ENCODE measurements at regions not wholly inside any gene's neighbourhood (a gene's known extent, or its start where the extent isn't known, plus 50 kb on each side); places are given as distances from the start of the nearest gene placed in this dataset.

- DNase-seq, result no peak
- in situ Hi-C loops (cut with HindIII; ENCODE audit: low pct_ligation_motif_present, low pct_unique_long_range_greater_than_20kb, low sequenced_read_pairs), result no loop called here
Measured at GRCh38 chr6:104625536-104625935, 234.2 kb downstream of the HACE1 start.

- in situ Hi-C loops (cut with HindIII; ENCODE audit: low pct_ligation_motif_present, low pct_unique_long_range_greater_than_20kb, low sequenced_read_pairs), result no loop called here
- DNase-seq, result no peak
Measured at GRCh38 chr6:104623052-104623690, 236.5 kb downstream of the HACE1 start.

DNA sequence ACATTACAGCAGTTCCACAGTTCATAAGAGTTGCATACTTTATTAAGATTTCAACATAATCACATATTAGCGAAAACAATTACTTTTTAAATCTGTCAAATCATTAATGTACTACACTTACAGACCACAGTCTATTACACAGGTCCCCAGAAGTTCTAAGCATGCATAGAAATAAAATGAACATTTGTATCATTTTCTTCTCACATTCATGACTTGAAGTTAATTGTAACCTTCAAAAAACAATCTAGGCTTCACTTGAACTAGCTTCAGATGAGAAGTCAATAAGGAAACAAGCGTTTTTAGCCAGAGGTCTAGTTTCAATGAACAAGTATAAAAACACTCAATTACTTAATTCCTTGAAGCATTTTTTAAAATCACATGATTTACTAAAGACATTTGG, 238.3 kb downstream of the HACE1 start:
- in situ Hi-C loops (cut with HindIII; ENCODE audit: low pct_ligation_motif_present, low pct_unique_long_range_greater_than_20kb, low sequenced_read_pairs), result no loop called here
- no peak for DNase-seq

GRCh38 chr6:104617591-104617990, 242.1 kb downstream of the HACE1 start:
- in situ Hi-C loops (cut with HindIII; ENCODE audit: low pct_ligation_motif_present, low pct_unique_long_range_greater_than_20kb, low sequenced_read_pairs), result no loop called here
- no peak for DNase-seq

DNA sequence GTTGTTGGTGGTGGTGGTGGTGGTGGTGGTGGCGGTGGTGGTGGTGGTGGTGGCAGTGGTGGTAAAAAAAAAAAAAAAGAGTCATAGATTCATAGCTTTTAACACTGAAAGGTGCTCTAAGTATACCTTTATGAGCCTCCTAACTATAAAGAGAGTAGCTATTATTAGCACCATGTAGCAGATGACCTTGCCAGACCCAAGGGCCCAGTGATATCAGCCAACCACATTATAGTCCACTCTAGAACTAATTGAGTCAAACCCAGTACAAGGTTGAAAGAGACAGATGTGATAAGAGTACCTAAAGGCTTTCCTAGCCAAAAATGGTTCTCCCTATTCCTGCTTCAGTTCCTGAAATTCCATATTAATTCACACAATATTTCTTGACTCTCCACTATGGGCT, 245.3 kb downstream of the HACE1 start:
- DNase-seq, result no peak
- in situ Hi-C loops (cut with HindIII; ENCODE audit: low pct_ligation_motif_present, low pct_unique_long_range_greater_than_20kb, low sequenced_read_pairs), result no loop called here

DNA sequence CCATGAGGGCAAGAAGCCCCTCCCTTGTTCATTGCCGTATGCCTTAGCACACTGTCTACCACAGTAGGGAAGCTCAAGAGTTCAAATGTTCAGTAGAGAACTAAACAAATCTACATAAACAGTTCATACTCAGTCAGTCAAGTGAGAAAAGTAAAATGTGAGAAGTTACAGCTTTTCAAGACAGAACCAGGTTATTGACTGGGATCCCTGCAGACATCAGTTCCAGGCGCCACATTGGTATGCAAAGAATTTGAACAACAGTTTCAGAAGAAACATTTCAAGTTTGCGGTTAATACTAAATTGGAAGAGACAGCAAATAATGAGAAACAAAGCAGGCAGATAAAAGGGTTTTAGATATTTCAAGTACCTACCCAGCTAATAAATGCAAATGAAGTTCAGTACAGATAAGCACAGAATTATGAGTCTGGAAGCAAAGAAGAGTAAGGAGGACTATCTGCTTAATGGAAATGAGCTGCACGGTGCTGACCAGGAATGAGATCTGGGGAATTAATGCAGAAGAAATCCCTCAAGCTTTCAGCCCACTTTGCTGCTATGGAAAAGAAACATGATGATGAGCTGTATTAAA, 246.2 kb downstream of the HACE1 start:
- no peak for DNase-seq
- in situ Hi-C loops (cut with HindIII; ENCODE audit: low pct_ligation_motif_present, low pct_unique_long_range_greater_than_20kb, low sequenced_read_pairs), result no loop called here

GRCh38 chr6:104612541-104612940, 247.2 kb downstream of the HACE1 start:
- in situ Hi-C loops (cut with HindIII; ENCODE audit: low pct_ligation_motif_present, low pct_unique_long_range_greater_than_20kb, low sequenced_read_pairs), result no loop called here
- DNase-seq, result no peak

DNA sequence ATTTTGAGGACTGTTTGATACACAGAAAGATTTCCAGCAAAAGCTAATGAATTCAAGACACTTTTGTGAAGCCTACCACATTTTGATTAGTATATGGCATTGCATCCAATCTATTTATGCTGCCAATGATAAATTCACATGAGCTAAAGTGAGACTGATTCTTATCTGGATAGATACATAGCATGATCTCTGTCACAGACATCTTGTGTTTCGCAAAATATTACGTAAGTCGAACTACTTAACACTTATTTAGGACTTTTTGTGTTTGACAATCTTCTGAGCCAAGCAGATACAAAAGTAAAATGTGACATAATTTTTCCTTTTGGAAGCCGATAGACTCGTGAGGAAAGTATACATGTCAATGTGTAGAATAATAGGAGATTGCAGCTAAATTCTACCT, 251.6 kb downstream of the HACE1 start:
- in situ Hi-C loops (cut with HindIII; ENCODE audit: low pct_ligation_motif_present, low pct_unique_long_range_greater_than_20kb, low sequenced_read_pairs), result no loop called here

DNA sequence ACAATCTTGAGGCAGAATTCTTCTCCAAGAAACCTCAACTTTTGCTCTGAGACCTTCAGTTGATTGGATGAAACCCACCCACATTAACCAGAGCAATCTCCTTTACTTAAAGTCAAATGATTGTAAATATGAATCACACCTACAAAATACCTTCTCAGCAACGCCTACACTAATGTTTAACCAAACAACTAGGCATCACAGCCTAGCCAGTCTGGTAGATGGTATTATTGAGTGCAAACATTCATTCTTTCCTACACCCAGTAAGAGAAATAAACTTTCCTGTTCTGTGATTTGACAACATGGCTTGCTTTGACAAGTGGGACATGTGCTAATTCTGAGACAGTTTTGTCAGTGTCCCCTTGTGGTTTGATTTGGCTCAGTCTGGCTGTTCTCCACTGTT, 252.2 kb downstream of the HACE1 start:
- in situ Hi-C loops (cut with HindIII; ENCODE audit: low pct_ligation_motif_present, low pct_unique_long_range_greater_than_20kb, low sequenced_read_pairs), result no loop called here
- DNase-seq, result no peak

More for the DNA sequence above, 251.6 kb downstream of the HACE1 start:
- no peak for DNase-seq

GRCh38 chr6:104606361-104606760, 253.4 kb downstream of the HACE1 start:
- in situ Hi-C loops (cut with HindIII; ENCODE audit: low pct_ligation_motif_present, low pct_unique_long_range_greater_than_20kb, low sequenced_read_pairs), result no loop called here
- DNase-seq, result no peak

DNA sequence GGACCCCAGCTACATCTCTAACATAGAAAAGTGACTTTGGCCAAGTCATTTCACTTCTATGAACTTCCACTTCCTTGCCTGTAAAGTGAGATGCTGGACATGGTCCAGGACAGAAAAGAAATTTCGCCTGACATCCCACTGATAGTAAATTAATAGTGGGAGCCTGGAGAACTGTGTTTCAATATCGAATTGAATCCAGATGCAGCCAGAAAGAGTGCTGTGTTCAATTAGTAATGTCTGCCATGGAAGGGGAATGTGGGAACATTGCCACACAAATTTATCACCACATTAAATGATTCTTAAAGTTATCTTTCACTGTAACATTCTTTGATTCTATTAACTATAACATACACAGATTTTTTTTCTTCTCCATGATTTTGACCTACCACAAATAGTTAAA, 255.0 kb downstream of the HACE1 start:
- in situ Hi-C loops (cut with HindIII; ENCODE audit: low pct_ligation_motif_present, low pct_unique_long_range_greater_than_20kb, low sequenced_read_pairs), result no loop called here
- no peak for DNase-seq

DNA sequence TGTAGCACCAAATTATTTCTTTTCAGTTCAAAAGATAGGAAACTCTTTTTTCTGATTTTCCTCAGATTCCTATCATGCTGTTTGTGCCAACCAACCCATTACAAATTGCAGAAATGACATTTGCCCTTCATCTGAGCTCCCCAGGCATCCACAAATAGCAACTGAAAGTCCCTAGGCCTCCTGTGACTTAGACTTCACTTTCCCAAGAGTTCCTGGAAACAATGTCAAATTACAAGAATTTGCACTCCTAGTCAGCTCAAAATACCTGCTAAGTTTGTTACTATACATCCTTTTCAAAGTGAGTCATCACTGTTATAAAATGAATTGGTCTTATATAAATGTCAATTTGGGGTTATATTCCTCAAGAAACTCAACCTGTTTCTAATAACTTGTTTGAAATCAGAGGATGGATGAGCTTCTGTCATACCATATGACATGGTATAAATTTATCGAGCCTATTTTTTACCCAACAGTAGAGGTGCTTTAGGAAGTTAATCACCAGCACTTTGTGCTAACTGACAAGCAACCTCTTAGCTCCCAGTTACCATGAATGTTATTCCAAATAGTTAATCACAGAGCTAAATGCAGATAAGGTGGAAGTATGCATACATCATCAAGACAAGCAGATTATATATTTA, 256.5 kb downstream of the HACE1 start:
- no peak for DNase-seq
- in situ Hi-C loops (cut with HindIII; ENCODE audit: low pct_ligation_motif_present, low pct_unique_long_range_greater_than_20kb, low sequenced_read_pairs), result no loop called here

GRCh38 chr6:104601721-104602120, 258.0 kb downstream of the HACE1 start:
- no peak for DNase-seq
- in situ Hi-C loops (cut with HindIII; ENCODE audit: low pct_ligation_motif_present, low pct_unique_long_range_greater_than_20kb, low sequenced_read_pairs), result no loop called here

GRCh38 chr6:104601131-104601651, 258.5 kb downstream of the HACE1 start:
- in situ Hi-C loops (cut with HindIII; ENCODE audit: low pct_ligation_motif_present, low pct_unique_long_range_greater_than_20kb, low sequenced_read_pairs), result no loop called here
- no peak for DNase-seq

DNA sequence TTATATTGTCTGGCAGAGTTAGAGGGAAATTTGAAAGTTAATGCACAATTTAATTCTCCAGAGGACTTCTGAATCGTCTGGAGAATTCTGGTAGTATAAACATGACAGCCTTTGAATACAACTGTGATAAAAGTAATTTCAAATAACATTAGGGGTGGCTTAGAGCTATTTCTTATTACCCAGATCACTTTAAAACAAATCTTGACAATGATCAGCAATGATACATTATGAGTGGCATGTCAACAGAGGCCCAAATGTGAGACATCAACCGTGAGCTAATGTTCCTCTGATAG, 259.1 kb downstream of the HACE1 start:
- in situ Hi-C loops (cut with HindIII; ENCODE audit: low pct_ligation_motif_present, low pct_unique_long_range_greater_than_20kb, low sequenced_read_pairs), result no loop called here
- DNase-seq, result no peak

DNA sequence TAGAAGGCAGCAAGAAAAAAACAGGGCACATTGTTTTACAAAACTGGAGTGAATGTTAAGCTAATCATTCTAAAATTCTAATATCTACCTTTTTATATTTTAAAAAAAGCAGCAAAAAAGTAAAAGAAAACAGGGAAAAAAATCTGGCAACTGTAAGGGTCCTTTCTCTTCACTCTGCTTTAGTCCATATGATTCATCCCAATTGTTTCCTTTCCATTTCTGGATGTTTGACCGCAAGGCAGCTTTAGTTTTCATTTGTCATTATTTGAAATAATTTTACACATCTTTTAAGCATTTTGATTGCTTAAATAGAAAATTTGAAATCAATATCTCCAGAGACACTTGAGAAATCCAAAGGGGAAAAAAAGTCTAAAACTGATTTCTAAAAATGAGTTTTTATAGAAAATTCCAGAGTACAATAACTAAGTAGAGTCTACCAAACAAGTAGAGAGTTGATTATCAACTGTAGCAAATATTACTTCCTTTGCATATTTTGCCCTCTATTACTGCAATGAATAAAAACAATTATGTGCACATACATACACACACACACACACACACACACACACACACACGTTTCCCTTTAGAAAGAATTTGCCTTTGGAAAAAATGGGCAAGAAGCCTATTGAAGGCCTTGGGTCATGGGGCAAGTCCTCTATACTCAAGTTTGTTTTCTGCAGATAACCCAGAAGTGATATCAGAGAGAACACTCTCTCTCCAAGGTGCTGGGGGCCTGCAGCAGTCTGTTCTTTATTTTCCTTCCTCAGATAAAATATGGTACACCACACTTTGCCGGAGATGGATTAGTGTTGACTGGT, 259.7 kb downstream of the HACE1 start:
- in situ Hi-C loops (cut with HindIII; ENCODE audit: low pct_ligation_motif_present, low pct_unique_long_range_greater_than_20kb, low sequenced_read_pairs), result no loop called here
- DNase-seq, result no peak

GRCh38 chr6:104597541-104598050, 262.1 kb downstream of the HACE1 start:
- in situ Hi-C loops (cut with HindIII; ENCODE audit: low pct_ligation_motif_present, low pct_unique_long_range_greater_than_20kb, low sequenced_read_pairs), result no loop called here
- DNase-seq, result no peak

- DNase-seq, result no peak
Measured at GRCh38 chr6:104596091-104596490, 263.6 kb downstream of the HACE1 start.

DNA sequence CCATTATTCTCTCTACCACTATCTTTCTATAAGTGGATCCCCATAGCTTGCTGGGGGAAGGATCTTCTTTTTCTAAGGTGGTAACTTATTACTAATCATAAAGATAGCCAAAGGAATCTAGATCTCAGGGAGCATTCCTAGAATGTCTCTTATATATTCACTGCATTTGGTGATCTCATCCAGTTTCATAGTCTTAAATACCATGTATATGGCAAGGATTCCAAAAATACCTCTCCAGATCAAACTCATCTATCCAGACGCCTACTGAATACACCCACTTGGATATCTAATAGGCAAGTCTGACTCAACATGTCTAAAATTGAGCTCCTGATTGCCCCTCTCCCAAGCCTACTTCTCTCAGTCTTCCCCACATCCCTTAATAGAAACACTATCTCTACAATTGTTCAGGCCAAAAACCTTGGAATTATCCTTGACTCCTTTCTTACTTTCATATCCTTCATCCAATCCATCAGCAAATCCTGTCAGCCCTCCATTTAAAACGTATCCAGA, 264.4 kb downstream of the HACE1 start:
- in situ Hi-C loops (cut with HindIII; ENCODE audit: low pct_ligation_motif_present, low pct_unique_long_range_greater_than_20kb, low sequenced_read_pairs), result no loop called here
- DNase-seq, result no peak

More at GRCh38 chr6:104596091-104596490, 263.6 kb downstream of the HACE1 start:
- in situ Hi-C loops (cut with HindIII; ENCODE audit: low pct_ligation_motif_present, low pct_unique_long_range_greater_than_20kb, low sequenced_read_pairs), result no loop called here
